HepG2 (cell line): ENCODE measurements at regions not wholly inside any gene's neighbourhood (a gene's known extent, or its start where the extent isn't known, plus 50 kb on each side); places are given as distances from the start of the nearest gene placed in this dataset.

Source experiments
- ATAC-seq: fragments of 200-7000 bp; cut with Tn5 transposase; 3 replicates; pipeline ENCODE4 v1.9.1; 2020; ENCODE audit warnings: mild to moderate bottlenecking, moderate library complexity
- BruUV-seq: library from RNA; stranded (reverse); fragments of 400-500 nt; replicated peaks from 2 replicates; lab custom pipeline; 2021; lab: Mats Ljungman, UMichigan
- CTCF ChIA-PET: fragments of 300-600 bp; formaldehyde crosslinking; extraction: SDS; loops from one replicate; lab custom pipeline; 2021; ENCODE audit warnings: low total read pairs, inconsistent platforms, low intra/inter-chr PET ratio; lab: Yijun Ruan, JAX
- POLR2A ChIA-PET: fragments of 350-600 bp; sonication (Branson Sonifier 250); formaldehyde crosslinking; loops from one replicate; lab custom pipeline; 2020; ENCODE audit warnings: antibody characterized with exemption, inconsistent platforms; lab: Yijun Ruan, JAX
- DNase-seq: peaks from one replicate; pipeline ENCODE4 v3.0.0-alpha.2; 2015; ENCODE audit warnings: low spot score
- FAIRE-seq: peaks from 3 replicates; lab custom pipeline; 2011; peaks lifted over from hg19 to GRCh38; lab: Jason Lieb, UNC
- H2AFZ ChIP-seq: one replicate; pipeline ENCODE4 v1.6.1; 2011; ENCODE audit warnings: low read length, inconsistent platforms
- H3K27ac ChIP-seq: fragments of 300-600 bp; 3 replicates; pipeline ENCODE4 v1.8.0; 2011; ENCODE audit warnings: mixed run types, mild to moderate bottlenecking, mixed read lengths, low read length, inconsistent platforms; ENCODE audit not compliant: insufficient read depth; ENCODE audit errors: extremely low read length
- H3K27me3 ChIP-seq, 2 experiments: fragments of 200-600 bp in 1 of 2; 2 replicates in 1 of 2; 3 replicates in 1 of 2; pipeline versions ENCODE4 v1.6.0 to v1.8.0; 2011; ENCODE audit warnings: low read length in 2 of 2, mild to moderate bottlenecking in 2 of 2, moderate library complexity in 2 of 2, inconsistent platforms in 1 of 2; ENCODE audit not compliant: insufficient read depth in 2 of 2, control insufficient read depth in 1 of 2
- H3K36me3 ChIP-seq, 2 experiments: fragments of 200-600 bp in 1 of 2; replicated peaks in 1 of 2; 2 replicates in 1 of 2; 3 replicates in 1 of 2; pipeline versions ENCODE4 v1.5.1 to v1.8.0; 2011; ENCODE audit warnings: low read length in 2 of 2, inconsistent platforms in 1 of 2; ENCODE audit not compliant: insufficient read depth in 2 of 2, control insufficient read depth in 1 of 2
- H3K4me1 ChIP-seq: 2 replicates; pipeline ENCODE4 v1.5.1; 2012; ENCODE audit warnings: low read length, inconsistent platforms; ENCODE audit not compliant: insufficient read depth
- H3K4me2 ChIP-seq: 2 replicates; pipeline ENCODE4 v1.6.0; 2011; ENCODE audit warnings: low read depth, low read length, inconsistent platforms
- H3K4me3 ChIP-seq, 3 experiments: fragments of 200-600 bp in 1 of 3; sonication (generic), shearing (Covaris generic) in 1 of 3; replicated peaks in 1 of 3; 2 replicates each; pipeline ENCODE4 v1.5.1; 2011 to 2016; ENCODE audit warnings: low read length in 3 of 3, inconsistent platforms in 2 of 3, low read depth in 2 of 3, mild to moderate bottlenecking in 2 of 3, control low read depth in 1 of 3, mixed read lengths in 1 of 3; ENCODE audit not compliant: insufficient read depth in 1 of 3
- H3K79me2 ChIP-seq: one replicate; pipeline ENCODE4 v1.6.1; 2011; ENCODE audit warnings: low read length, inconsistent platforms; ENCODE audit not compliant: insufficient read depth
- H3K9ac ChIP-seq: 2 replicates; pipeline ENCODE4 v1.6.0; 2011; ENCODE audit warnings: mild to moderate bottlenecking, low read depth, low read length, inconsistent platforms; ENCODE audit not compliant: insufficient read depth
- H3K9me3 ChIP-seq: 2 replicates; pipeline ENCODE4 v1.5.1; 2012; ENCODE audit warnings: mild to moderate bottlenecking, low read length
- H4K20me1 ChIP-seq: 2 replicates; pipeline ENCODE4 v1.6.0; 2011; ENCODE audit warnings: inconsistent platforms, mild to moderate bottlenecking, low read length, moderate library complexity; ENCODE audit not compliant: insufficient read depth
- BRCA1 ChIP-seq: sonication (generic); formaldehyde crosslinking; IDR thresholded peaks from 2 replicates; pipeline ENCODE4 v1.4.0; 2020; ENCODE audit warnings: missing genetic modification reagents
- IKZF1 ChIP-seq: fragments of 450-650 bp; IDR thresholded peaks from 2 replicates; pipeline ENCODE4 v1.7.1; 2016
- TAF1 ChIP-seq: sonication (generic); formaldehyde crosslinking; IDR thresholded peaks from 2 replicates; pipeline ENCODE4 v1.4.0; 2020; ENCODE audit warnings: missing genetic modification reagents
- ZNF10 ChIP-seq: sonication (generic); formaldehyde crosslinking; IDR thresholded peaks from 2 replicates; pipeline ENCODE4 v1.4.0; 2020; ENCODE audit warnings: mild to moderate bottlenecking, low read depth, missing genetic modification reagents, borderline replicate concordance
- WGBS: methylation state at CpG from one replicate; pipeline ENCODE4 v1.1.6; 2017; ENCODE audit warnings: low lambda C conversion rate; 5-methylcytosine and 5-hydroxymethylcytosine counted together
- in situ Hi-C: cut with HindIII; loops from 2 replicates; pipeline ENCODE4 v1.10.0; 2017; ENCODE audit warnings: low pct_unique_long_range_greater_than_20kb; ENCODE audit not compliant: extremely low pct_ligation_motif_present
- intact Hi-C: fragments of 100-400 bp; cut with micrococcal nuclease; formaldehyde crosslinking; loops from one replicate; pipeline ENCODE4 v1.10.0; 2022; ENCODE audit not compliant: unreplicated experiment
- TF ChIP-seq, protein P1 (sequence below): sonication (generic); formaldehyde crosslinking; IDR thresholded peaks from 2 replicates; pipeline ENCODE4 v1.5.0; 2020; ENCODE audit warnings: missing genetic modification reagents
- TF ChIP-seq, protein P2 (sequence below): IDR thresholded peaks from 2 replicates; pipeline ENCODE4 v1.6.1; 2012; ENCODE audit warnings: low read length, improper control_type of control experiment

DNA sequence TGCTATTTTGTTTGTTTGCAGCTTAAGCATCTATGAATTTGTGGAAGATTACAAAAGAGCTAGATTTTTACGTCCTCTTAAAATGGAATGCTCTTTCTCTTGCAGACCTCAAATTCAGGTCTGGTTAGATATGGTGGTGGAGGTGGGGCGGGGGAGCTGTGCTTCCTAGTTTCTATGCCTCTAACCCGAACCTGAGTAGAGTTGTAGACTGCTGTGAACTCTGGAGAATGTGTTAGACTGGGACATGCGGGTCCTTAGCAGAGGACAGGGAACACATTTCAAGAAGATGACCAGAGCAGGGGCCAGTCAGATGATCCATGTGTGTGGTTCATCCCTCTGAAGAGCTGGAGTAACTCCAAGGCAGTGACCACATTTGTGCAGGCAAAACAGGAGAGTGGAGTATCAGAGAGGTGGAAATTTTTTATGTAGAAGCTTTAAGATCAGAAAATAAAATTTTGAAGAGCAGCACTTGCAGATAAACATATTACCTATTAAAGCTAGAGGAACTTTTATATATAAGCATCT, 154.9 kb downstream of the FAM174A start:
- intact Hi-C loops, result no loop called here
- no peak for TF ChIP-seq BRCA1
- TF ChIP-seq TAF1 (CRISPR knock-in tag), result no peak
- TF ChIP-seq, protein P1, sequence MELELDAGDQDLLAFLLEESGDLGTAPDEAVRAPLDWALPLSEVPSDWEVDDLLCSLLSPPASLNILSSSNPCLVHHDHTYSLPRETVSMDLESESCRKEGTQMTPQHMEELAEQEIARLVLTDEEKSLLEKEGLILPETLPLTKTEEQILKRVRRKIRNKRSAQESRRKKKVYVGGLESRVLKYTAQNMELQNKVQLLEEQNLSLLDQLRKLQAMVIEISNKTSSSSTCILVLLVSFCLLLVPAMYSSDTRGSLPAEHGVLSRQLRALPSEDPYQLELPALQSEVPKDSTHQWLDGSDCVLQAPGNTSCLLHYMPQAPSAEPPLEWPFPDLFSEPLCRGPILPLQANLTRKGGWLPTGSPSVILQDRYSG (CRISPR knock-in tag), result no peak
- TF ChIP-seq IKZF1, result no peak
- TF ChIP-seq ZNF10 (CRISPR knock-in tag), result no peak
- TF ChIP-seq, protein P2, sequence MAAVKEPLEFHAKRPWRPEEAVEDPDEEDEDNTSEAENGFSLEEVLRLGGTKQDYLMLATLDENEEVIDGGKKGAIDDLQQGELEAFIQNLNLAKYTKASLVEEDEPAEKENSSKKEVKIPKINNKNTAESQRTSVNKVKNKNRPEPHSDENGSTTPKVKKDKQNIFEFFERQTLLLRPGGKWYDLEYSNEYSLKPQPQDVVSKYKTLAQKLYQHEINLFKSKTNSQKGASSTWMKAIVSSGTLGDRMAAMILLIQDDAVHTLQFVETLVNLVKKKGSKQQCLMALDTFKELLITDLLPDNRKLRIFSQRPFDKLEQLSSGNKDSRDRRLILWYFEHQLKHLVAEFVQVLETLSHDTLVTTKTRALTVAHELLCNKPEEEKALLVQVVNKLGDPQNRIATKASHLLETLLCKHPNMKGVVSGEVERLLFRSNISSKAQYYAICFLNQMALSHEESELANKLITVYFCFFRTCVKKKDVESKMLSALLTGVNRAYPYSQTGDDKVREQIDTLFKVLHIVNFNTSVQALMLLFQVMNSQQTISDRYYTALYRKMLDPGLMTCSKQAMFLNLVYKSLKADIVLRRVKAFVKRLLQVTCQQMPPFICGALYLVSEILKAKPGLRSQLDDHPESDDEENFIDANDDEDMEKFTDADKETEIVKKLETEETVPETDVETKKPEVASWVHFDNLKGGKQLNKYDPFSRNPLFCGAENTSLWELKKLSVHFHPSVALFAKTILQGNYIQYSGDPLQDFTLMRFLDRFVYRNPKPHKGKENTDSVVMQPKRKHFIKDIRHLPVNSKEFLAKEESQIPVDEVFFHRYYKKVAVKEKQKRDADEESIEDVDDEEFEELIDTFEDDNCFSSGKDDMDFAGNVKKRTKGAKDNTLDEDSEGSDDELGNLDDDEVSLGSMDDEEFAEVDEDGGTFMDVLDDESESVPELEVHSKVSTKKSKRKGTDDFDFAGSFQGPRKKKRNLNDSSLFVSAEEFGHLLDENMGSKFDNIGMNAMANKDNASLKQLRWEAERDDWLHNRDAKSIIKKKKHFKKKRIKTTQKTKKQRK, result no peak
- no peak overlapping the region for H3K4me3 ChIP-seq
- no peaks in the 10 kb centered on the region for H3K9me3 ChIP-seq
- POLR2A ChIA-PET, result no interaction called here
- 0% methylated on average over 4 of the region's 4 CpGs for WGBS
- no peaks in the 10 kb centered on the region for H3K4me1 ChIP-seq
- BruUV-seq, result no TSS peak
- H4K20me1 ChIP-seq, result no peaks in the 10 kb centered on the region
- in situ Hi-C loops, result no loop called here
- no peak overlapping the region for H3K9ac ChIP-seq
- CTCF ChIA-PET, result no interaction called here
- H3K27ac ChIP-seq, result no peak overlapping the region
- FAIRE-seq (no peak), ATAC-seq (no peak), DNase-seq (no peak)
- no peaks in the 10 kb centered on the region for H3K79me2 ChIP-seq
- H3K27me3 ChIP-seq, result no peaks in the 10 kb centered on the region
- no peak overlapping the region for H2AFZ ChIP-seq
- H3K4me2 ChIP-seq, result no peak overlapping the region
- H3K36me3 ChIP-seq, result no peaks in the 10 kb centered on the region
